ENCODE measurements at regions not wholly inside any gene's neighbourhood (a gene's known extent, or its start where the extent isn't known, plus 50 kb on each side); places are given as distances from the start of the nearest gene placed in this dataset.

GRCh38 chr5:105689596-105689995, 1981.1 kb downstream of the EFNA5 start:
- H2BK5ac ChIP-seq (ENCODE audit: low read depth, low read length, poor library complexity, severe bottlenecking): no peak overlapping the region
- peaks cover 1% of the 10 kb centered on the region; the same call in 1 of the 2 replicates for H3K9me3 ChIP-seq (ENCODE audit: control insufficient read depth, insufficient read depth, low read length)
- no peak overlapping the region for H4K91ac ChIP-seq (ENCODE audit: insufficient read depth, low read depth, low read length)
- WGBS, 2 experiments (ENCODE audit: extremely low coverage in 2 of 2, insufficient read length in 1 of 2): no CpG with 5 or more reads among the region's 3 CpGs
- DNase-seq (no peak), ATAC-seq (ENCODE audit: low read depth) (no peak)
- no peaks in the 10 kb centered on the region for H3K36me3 ChIP-seq (ENCODE audit: control insufficient read depth, insufficient read depth, low read length)
- H3K18ac ChIP-seq (ENCODE audit: low read depth, low read length): no peak overlapping the region
- H3K23ac ChIP-seq (ENCODE audit: low read depth, low read length): no peak overlapping the region
- H4K8ac ChIP-seq (ENCODE audit: low read depth in 2 of 2, low read length in 2 of 2): no peak overlapping the region
- H2AK5ac ChIP-seq (ENCODE audit: low read depth, low read length): no peak overlapping the region
- in situ Hi-C loops (cut with MboI; ENCODE audit: low sequenced_read_pairs) (no loop called here), dilution Hi-C loops (cut with HindIII; ENCODE audit: low sequenced_read_pairs, unreplicated experiment) (no loop called here), intact Hi-C loops (cut with micrococcal nuclease) (no loop called here)
- no peak overlapping the region for H2AK9ac ChIP-seq (replicated peaks; ENCODE audit: low read depth, low read length, poor library complexity)
- H3K4me2 ChIP-seq (ENCODE audit: low read depth, low read length): no peak overlapping the region
- H4K20me1 ChIP-seq (ENCODE audit: insufficient read depth, low read length): no peaks in the 10 kb centered on the region
- no peak overlapping the region for H3K56ac ChIP-seq (ENCODE audit: extremely low read depth, insufficient read depth, low read length)
- CTCF ChIA-PET: no interaction called here
- H3K4me1 ChIP-seq (ENCODE audit: control insufficient read depth, insufficient read depth, low read length): no peaks in the 10 kb centered on the region
- H2AFZ ChIP-seq (replicated peaks; ENCODE audit: low read length, poor library complexity): no peak overlapping the region
- no peaks in the 10 kb centered on the region for H3K27me3 ChIP-seq (ENCODE audit: control insufficient read depth, insufficient read depth, low read length)
- H2BK120ac ChIP-seq (ENCODE audit: low read depth, low read length): no peak overlapping the region
- H3K14ac ChIP-seq (replicated peaks; ENCODE audit: low read depth, low read length): no peak overlapping the region
- H3K9ac ChIP-seq (ENCODE audit: low read depth, low read length): no peak overlapping the region
- no peak overlapping the region for H2BK15ac ChIP-seq (ENCODE audit: low read depth, low read length)
- no peaks in the 10 kb centered on the region for H3K9me1 ChIP-seq (ENCODE audit: insufficient read depth, low read length)
- no peak overlapping the region for H4K5ac ChIP-seq (ENCODE audit: low read depth, low read length)
- H3K4me3 ChIP-seq (ENCODE audit: insufficient read depth, low read depth, low read length): no peak overlapping the region
- no peak overlapping the region for H3K27ac ChIP-seq (ENCODE audit: insufficient read depth, low read length)
- no peak overlapping the region for H3K4ac ChIP-seq (ENCODE audit: low read depth, low read length)
- no peak overlapping the region for H2BK20ac ChIP-seq (ENCODE audit: low read depth, low read length)
- H3K79me1 ChIP-seq (ENCODE audit: low read depth in 1 of 2, low read length in 2 of 2): no peaks in the 10 kb centered on the region
- POLR2A ChIA-PET (ENCODE audit: unreplicated experiment): no interaction called here
- no TSS peak for BruUV-seq (replicated peaks)
- TF ChIP-seq POLR2A (IDR thresholded peaks at IDR 0.05; ENCODE audit: low read depth, low read length) (no peak), MXI1 (IDR thresholded peaks at IDR 0.05; ENCODE audit: borderline replicate concordance, low read depth, low read length) (no peak), RCOR1 (IDR thresholded peaks at IDR 0.05; ENCODE audit: insufficient replicate concordance, low read length) (no peak), MAZ (IDR thresholded peaks at IDR 0.05; ENCODE audit: borderline replicate concordance, low read depth, low read length) (no peak)
- TF ChIP-seq, protein P1, sequence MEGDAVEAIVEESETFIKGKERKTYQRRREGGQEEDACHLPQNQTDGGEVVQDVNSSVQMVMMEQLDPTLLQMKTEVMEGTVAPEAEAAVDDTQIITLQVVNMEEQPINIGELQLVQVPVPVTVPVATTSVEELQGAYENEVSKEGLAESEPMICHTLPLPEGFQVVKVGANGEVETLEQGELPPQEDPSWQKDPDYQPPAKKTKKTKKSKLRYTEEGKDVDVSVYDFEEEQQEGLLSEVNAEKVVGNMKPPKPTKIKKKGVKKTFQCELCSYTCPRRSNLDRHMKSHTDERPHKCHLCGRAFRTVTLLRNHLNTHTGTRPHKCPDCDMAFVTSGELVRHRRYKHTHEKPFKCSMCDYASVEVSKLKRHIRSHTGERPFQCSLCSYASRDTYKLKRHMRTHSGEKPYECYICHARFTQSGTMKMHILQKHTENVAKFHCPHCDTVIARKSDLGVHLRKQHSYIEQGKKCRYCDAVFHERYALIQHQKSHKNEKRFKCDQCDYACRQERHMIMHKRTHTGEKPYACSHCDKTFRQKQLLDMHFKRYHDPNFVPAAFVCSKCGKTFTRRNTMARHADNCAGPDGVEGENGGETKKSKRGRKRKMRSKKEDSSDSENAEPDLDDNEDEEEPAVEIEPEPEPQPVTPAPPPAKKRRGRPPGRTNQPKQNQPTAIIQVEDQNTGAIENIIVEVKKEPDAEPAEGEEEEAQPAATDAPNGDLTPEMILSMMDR (conservative IDR thresholded peaks at IDR 0.05; ENCODE audit: low read depth, low read length): no peak

Data from IMR-90 (cell line).